PFSK-1 (cell line): ENCODE measurements at regions not wholly inside any gene's neighbourhood (a gene's known extent, or its start where the extent isn't known, plus 50 kb on each side); places are given as distances from the start of the nearest gene placed in this dataset.

Experiments used
- POLR2AphosphoS5 ChIP-seq: IDR thresholded peaks from 2 replicates; pipeline ENCODE4 v1.6.1; 2012; ENCODE audit warnings: low read depth, mild to moderate bottlenecking, control low read depth, low read length, moderate library complexity
- SIN3A ChIP-seq: IDR thresholded peaks from 2 replicates; pipeline ENCODE4 v1.6.1; 2012; ENCODE audit warnings: mild to moderate bottlenecking, low read length, moderate library complexity, borderline replicate concordance; ENCODE audit not compliant: insufficient read depth

- TF ChIP-seq SIN3A, result no peak
- TF ChIP-seq POLR2AphosphoS5, result no peak
Observed at GRCh38 chr12:95384785-95385184, 89.2 kb upstream of the METAP2 start.
